Pons (tissue), 1 donor: ENCODE measurements at regions not wholly inside any gene's neighbourhood (a gene's known extent, or its start where the extent isn't known, plus 50 kb on each side); places are given as distances from the start of the nearest gene placed in this dataset.

Experiments
- DNase-seq: peaks from one replicate; pipeline ENCODE4 v3.0.0-alpha.2; 2016; ENCODE audit warnings: low spot score

- DNase-seq, result no peak
Observed at GRCh38 chr11:121688860-121689614, 236.3 kb upstream of the SORL1-AS1 start.

GRCh38 chr11:121688055-121688491, 235.3 kb upstream of the SORL1-AS1 start:
- DNase-seq, result no peak

- DNase-seq, result no peak
Observed at GRCh38 chr11:121683791-121684190, 231.0 kb upstream of the SORL1-AS1 start.
